ENCODE measurements at regions not wholly inside any gene's neighbourhood (a gene's known extent, or its start where the extent isn't known, plus 50 kb on each side); places are given as distances from the start of the nearest gene placed in this dataset.

- H3K36me3 ChIP-seq = no peaks in the 10 kb centered on the region
- TF ChIP-seq EZH2phosphoT487 (IDR thresholded peaks at IDR 0.05) = no peak
- TF ChIP-seq, protein P1, sequence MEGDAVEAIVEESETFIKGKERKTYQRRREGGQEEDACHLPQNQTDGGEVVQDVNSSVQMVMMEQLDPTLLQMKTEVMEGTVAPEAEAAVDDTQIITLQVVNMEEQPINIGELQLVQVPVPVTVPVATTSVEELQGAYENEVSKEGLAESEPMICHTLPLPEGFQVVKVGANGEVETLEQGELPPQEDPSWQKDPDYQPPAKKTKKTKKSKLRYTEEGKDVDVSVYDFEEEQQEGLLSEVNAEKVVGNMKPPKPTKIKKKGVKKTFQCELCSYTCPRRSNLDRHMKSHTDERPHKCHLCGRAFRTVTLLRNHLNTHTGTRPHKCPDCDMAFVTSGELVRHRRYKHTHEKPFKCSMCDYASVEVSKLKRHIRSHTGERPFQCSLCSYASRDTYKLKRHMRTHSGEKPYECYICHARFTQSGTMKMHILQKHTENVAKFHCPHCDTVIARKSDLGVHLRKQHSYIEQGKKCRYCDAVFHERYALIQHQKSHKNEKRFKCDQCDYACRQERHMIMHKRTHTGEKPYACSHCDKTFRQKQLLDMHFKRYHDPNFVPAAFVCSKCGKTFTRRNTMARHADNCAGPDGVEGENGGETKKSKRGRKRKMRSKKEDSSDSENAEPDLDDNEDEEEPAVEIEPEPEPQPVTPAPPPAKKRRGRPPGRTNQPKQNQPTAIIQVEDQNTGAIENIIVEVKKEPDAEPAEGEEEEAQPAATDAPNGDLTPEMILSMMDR (IDR thresholded peaks at IDR 0.05) = peak; percentile 65
- no peaks in the 10 kb centered on the region for H3K36me3 Mint-ChIP-seq
- no peak overlapping the region for H3K4me3 Mint-ChIP-seq
- H3K4me1 ChIP-seq = no peaks in the 10 kb centered on the region
- no peaks in the 10 kb centered on the region for H3K27me3 ChIP-seq
- no peak overlapping the region for H3K9ac ChIP-seq
- peaks cover 5% of the 10 kb centered on the region for H3K27me3 Mint-ChIP-seq (ENCODE audit: insufficient read depth, low read depth)
- H3K79me2 ChIP-seq (ENCODE audit: low read depth) = no peaks in the 10 kb centered on the region
- peaks cover 5% of the 10 kb centered on the region for H3K9me3 ChIP-seq (ENCODE audit: low read depth)
- no peak overlapping the region for H3K27ac ChIP-seq
- no peak overlapping the region for H3K4me2 ChIP-seq
- H4K20me1 ChIP-seq (ENCODE audit: low read depth) = no peaks in the 10 kb centered on the region
- peaks cover 24% of the 10 kb centered on the region for H3K9me3 Mint-ChIP-seq
- peak; percentile 64 for DNase-seq (ENCODE audit: low spot score)
- H3F3A ChIP-seq (ENCODE audit: low read depth) = no peaks in the 10 kb centered on the region
- H2AFZ ChIP-seq (replicated peaks) = no peak overlapping the region
- no peak overlapping the region for H3K27ac Mint-ChIP-seq
- H3K4me1 Mint-ChIP-seq = no peaks in the 10 kb centered on the region
- H3K4me3 ChIP-seq = no peak overlapping the region
These were observed 52.2 kb upstream of the MKI67 start for GRCh38 chr10:128178302-128178958.

DNA sequence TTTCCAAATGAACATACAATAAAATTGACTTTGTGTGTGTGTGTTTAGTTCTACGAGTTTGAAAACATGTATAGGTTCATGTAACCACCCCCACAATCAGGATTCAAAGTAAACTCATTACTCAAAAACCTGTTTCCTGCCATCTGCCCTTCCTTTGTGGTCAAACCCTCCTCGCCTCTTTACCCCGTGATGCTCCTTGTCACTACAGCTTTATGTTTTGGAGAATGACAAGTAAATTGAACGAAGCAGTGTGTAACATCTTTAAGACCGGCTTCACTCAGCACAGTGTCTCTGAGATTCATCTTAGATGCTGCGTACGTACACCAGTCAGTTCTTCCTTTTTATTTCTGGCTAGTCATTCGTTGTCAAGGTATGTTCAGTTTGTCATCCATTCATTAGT is 54.6 kb upstream of the MKI67 start:
- no peak for TF ChIP-seq EZH2 (IDR thresholded peaks at IDR 0.05)
- TF ChIP-seq, protein P1 (IDR thresholded peaks at IDR 0.05) = no peak
- Histone ChIP-seq H3K4me2 (no peak overlapping the region), H3K9ac (no peak overlapping the region), H3F3A (ENCODE audit: low read depth) (no peaks in the 10 kb centered on the region), H3K36me3 (no peaks in the 10 kb centered on the region), H3K27me3 (no peaks in the 10 kb centered on the region), H3K27ac (no peak overlapping the region), H4K20me1 (ENCODE audit: low read depth) (no peaks in the 10 kb centered on the region), H3K4me3 (no peak overlapping the region), H2AFZ (replicated peaks) (no peak overlapping the region), H3K4me1 (no peaks in the 10 kb centered on the region), H3K79me2 (ENCODE audit: low read depth) (no peaks in the 10 kb centered on the region), H3K9me3 (ENCODE audit: low read depth) (no peaks in the 10 kb centered on the region)
- H3K27ac Mint-ChIP-seq = no peak overlapping the region
- H3K27me3 Mint-ChIP-seq (ENCODE audit: insufficient read depth, low read depth) = peaks cover 3% of the 10 kb centered on the region
- DNase-seq (ENCODE audit: low spot score) = no peak
- H3K9me3 Mint-ChIP-seq = peaks cover 10% of the 10 kb centered on the region
- H3K4me3 Mint-ChIP-seq = no peak overlapping the region
- no peaks in the 10 kb centered on the region for H3K36me3 Mint-ChIP-seq
- no peaks in the 10 kb centered on the region for H3K4me1 Mint-ChIP-seq

DNA sequence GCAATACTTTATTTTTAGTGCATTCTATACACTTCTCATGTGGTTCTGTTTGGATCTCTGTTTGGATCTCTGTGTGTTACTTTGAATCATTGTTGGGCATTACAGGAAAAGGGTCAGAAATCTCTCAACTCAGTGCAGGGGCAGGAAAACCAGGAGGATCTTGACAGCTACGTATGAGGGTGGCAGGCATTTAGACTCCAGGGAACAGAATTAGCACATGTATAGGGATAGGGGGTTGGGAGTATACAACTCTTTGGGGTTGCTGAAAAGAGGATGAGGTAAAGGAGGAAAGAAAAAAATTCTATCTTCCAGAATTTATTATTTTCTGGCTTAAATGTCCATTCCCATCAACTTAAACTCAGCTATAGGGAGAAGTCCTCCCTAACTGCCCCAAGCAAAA is 59.4 kb upstream of the MKI67 start:
- DNase-seq (ENCODE audit: low spot score) = no peak
- Histone ChIP-seq H2AFZ (replicated peaks) (peak overlapping the region; percentile 50), H3K9me3 (ENCODE audit: low read depth) (no peaks in the 10 kb centered on the region), H3F3A (ENCODE audit: low read depth) (no peaks in the 10 kb centered on the region), H3K4me1 (no peaks in the 10 kb centered on the region), H3K4me2 (no peak overlapping the region), H3K4me3 (no peak overlapping the region), H3K27me3 (no peaks in the 10 kb centered on the region), H3K36me3 (no peaks in the 10 kb centered on the region), H3K9ac (no peak overlapping the region), H3K27ac (no peak overlapping the region), H3K79me2 (ENCODE audit: low read depth) (no peaks in the 10 kb centered on the region), H4K20me1 (ENCODE audit: low read depth) (no peaks in the 10 kb centered on the region)
- peaks cover 10% of the 10 kb centered on the region for H3K9me3 Mint-ChIP-seq
- no peak overlapping the region for H3K4me3 Mint-ChIP-seq
- TF ChIP-seq, protein P1 (IDR thresholded peaks at IDR 0.05) = no peak
- TF ChIP-seq EZH2 (IDR thresholded peaks at IDR 0.05) (no peak), EZH2phosphoT487 (IDR thresholded peaks at IDR 0.05) (no peak)
- H3K27me3 Mint-ChIP-seq (ENCODE audit: insufficient read depth, low read depth) = no peaks in the 10 kb centered on the region
- no peak overlapping the region for H3K27ac Mint-ChIP-seq
- peaks cover 5% of the 10 kb centered on the region for H3K4me1 Mint-ChIP-seq
- no peaks in the 10 kb centered on the region for H3K36me3 Mint-ChIP-seq
